PC-3 (cell line): ENCODE measurements at regions not wholly inside any gene's neighbourhood (a gene's known extent, or its start where the extent isn't known, plus 50 kb on each side); places are given as distances from the start of the nearest gene placed in this dataset.

ENCODE experiments used
- EZH2 ChIP-seq: fragments of 300-600 bp; sonication (generic); IDR thresholded peaks from one replicate; pipeline ENCODE4 v1.6.1; 2017; ENCODE audit warnings: antibody characterized with exemption, mild to moderate bottlenecking, low read length; ENCODE audit not compliant: unreplicated experiment
- TF ChIP-seq, protein P1 (sequence below): fragments of 300-600 bp; sonication (generic); conservative IDR thresholded peaks from 2 replicates; pipeline ENCODE4 v1.5.1; 2017; ENCODE audit warnings: antibody characterized with exemption, low read depth, mild to moderate bottlenecking, low read length

DNA sequence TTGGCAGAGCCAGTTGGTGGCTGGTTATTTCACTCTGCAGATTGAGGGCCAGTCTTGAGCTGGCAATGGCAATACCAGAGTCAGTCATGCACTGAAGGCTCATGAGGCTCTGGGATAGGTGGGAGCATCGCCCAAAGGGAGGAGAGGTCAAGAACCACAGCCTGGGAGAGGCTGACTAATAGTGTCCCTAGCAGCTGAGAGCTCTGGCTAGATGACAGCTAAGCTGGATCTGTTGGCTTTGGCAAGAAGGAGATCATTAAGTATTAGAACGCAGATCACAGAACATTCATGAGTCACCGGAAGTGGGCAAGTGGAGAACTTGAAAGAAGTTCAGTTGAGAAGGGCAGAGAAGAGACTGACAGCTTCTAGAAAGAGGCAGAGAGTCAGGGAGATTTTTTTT, 521.1 kb downstream of the NR2F2 start:
- TF ChIP-seq EZH2: no peak
- TF ChIP-seq, protein P1, sequence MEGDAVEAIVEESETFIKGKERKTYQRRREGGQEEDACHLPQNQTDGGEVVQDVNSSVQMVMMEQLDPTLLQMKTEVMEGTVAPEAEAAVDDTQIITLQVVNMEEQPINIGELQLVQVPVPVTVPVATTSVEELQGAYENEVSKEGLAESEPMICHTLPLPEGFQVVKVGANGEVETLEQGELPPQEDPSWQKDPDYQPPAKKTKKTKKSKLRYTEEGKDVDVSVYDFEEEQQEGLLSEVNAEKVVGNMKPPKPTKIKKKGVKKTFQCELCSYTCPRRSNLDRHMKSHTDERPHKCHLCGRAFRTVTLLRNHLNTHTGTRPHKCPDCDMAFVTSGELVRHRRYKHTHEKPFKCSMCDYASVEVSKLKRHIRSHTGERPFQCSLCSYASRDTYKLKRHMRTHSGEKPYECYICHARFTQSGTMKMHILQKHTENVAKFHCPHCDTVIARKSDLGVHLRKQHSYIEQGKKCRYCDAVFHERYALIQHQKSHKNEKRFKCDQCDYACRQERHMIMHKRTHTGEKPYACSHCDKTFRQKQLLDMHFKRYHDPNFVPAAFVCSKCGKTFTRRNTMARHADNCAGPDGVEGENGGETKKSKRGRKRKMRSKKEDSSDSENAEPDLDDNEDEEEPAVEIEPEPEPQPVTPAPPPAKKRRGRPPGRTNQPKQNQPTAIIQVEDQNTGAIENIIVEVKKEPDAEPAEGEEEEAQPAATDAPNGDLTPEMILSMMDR: no peak
